Cardiac fibroblast (primary cell): ENCODE measurements at regions not wholly inside any gene's neighbourhood (a gene's known extent, or its start where the extent isn't known, plus 50 kb on each side); places are given as distances from the start of the nearest gene placed in this dataset.
A peak's percentile ranks its signal among the peaks of the same experiment; 100 is the strongest.
"Not testable (repeated sequence)": the region's sequence is repeated elsewhere in the genome, so short reads cannot be mapped to it uniquely, and the experiment has no call there.

ENCODE experiments used
- DNase-seq, 2 donors: peaks; one replicate each; pipeline versions ENCODE4 v3.0.0 to v3.0.0-alpha.2; 2010; ENCODE audit warnings: low read depth in 2 of 2
- H3K4me3 ChIP-seq, 2 donors: replicated peaks in 1 of 2; 1 replicate in 1 of 2; 2 replicates in 1 of 2; pipeline ENCODE4 v1.5.1; 2011; ENCODE audit warnings: low read depth in 2 of 2, low read length in 2 of 2, mild to moderate bottlenecking in 2 of 2, moderate library complexity in 1 of 2
- CTCF ChIP-seq: IDR thresholded peaks from one replicate; pipeline ENCODE4 v1.5.1; 2011; ENCODE audit warnings: low read depth, mild to moderate bottlenecking, low read length, inconsistent platforms

GRCh38 chr18:14382666-14383065 lies 160.7 kb downstream of the POTEC start:
- DNase-seq, H3K4me3 ChIP-seq: not testable (repeated sequence)

- H3K4me3 ChIP-seq, DNase-seq: not testable (repeated sequence)
Measured at GRCh38 chr18:14379489-14379888, 163.9 kb downstream of the POTEC start.

- H3K4me3 ChIP-seq, DNase-seq: not testable (repeated sequence)
Measured at GRCh38 chr18:14378376-14378775, 165.0 kb downstream of the POTEC start.

DNA sequence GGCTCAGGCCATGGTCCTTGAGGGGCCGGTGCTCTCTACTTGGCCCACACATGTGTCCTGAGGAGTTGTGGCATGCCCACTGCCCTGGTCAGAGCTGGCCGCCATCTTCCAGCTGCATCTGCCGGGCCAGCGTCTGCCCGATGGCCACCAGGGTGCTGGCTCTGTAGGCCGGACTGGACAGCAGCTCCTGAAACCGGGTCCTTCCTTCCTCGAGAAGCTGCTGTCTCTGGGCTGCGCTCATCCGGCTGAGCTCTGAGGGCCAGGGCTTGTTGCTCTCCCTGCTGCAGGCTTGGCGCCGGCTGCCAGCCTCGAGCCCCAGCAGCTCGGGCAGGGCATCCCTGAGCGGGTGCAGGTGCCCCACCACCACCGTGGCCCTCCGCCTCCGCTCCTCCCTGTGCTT lies 182.1 kb downstream of the POTEC start:
- DNase-seq, H3K4me3 ChIP-seq: not testable (repeated sequence)

GRCh38 chr18:14357553-14358297 lies 185.7 kb downstream of the POTEC start:
- not testable (repeated sequence) for H3K4me3 ChIP-seq, DNase-seq

DNA sequence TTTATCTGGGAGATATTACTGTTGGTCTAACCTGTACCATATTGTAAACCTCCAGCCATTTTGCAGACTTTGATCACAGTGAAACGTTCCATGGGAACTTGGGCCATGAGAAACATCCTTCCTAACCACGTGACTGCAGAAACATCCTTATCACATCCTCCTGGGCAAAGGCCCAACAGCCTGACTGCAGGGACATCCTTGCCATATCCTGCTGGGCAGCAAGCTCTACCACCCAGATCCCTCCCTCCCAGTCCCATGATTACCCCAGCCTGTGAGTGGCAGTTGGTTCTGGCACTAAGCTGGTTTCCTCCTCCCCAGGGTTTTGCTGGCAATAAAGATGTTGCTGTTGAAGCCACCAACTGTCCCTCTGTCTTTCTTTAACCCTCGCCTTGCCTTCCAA lies 201.2 kb downstream of the POTEC start:
- not testable (repeated sequence) for DNase-seq

DNA sequence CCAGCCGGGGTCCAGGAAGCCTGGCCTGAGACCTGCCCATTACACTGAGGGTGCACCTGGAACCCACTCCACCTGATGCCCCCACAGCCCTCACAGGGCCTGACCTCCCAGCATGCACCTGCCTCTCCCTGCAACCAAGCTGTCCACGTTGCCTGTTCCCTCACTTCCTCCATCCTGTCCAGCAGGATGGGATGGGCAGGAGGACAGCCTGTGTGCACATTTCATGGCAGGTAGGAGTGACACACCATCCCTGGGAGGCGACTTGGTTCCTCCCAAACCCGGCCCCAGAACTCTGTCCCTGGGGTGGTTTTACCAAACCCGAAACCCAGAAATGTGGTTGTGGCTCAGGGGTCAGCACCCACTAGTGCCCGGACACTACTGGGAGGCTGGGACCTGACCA lies 203.8 kb upstream of the ZNF519 start:
- DNase-seq, H3K4me3 ChIP-seq: not testable (repeated sequence)

More for the DNA sequence above, 201.2 kb downstream of the POTEC start:
- not testable (repeated sequence) for H3K4me3 ChIP-seq

DNA sequence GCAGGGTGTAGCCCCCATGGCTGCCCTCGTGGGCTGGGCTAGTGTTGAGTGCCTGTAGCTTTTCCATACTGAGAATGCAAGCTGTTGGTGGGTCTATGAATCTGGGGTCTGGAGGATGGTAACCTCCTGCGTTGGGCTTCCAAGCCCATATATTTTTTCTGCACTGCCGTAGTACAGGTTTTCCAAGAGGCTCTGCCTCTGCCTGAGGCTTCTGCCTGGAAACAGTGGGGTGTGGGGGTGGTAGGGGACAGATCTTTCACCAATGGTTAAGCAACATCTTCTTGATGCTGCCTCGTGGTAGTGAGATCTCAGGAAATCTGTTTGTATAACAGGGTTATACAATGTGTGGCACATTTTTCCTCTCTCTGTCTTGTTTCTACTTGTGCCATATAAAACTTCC lies 189.0 kb upstream of the ZNF519 start:
- H3K4me3 ChIP-seq, DNase-seq: not testable (repeated sequence)

DNA sequence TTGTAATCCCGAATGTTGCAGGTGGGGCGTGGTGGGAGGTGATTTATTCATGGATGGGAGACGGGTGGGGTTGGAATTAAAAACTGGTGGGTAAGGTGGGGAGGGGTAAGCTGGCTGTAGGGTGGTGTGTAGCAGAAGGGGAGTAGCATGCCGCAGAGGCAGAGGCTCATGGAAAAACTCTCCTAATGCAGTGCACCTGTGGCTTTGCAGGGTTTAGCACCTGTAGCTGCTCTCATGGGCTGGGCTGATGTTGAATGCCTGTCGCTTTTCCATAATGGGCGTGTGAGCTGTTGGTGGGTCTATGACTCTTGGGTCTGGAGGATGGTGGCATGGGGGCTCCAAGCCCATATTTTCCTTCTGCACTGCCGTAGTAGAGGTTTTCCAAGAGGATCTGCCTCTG lies 169.0 kb upstream of the ZNF519 start:
- DNase-seq, H3K4me3 ChIP-seq: not testable (repeated sequence)

- DNase-seq, H3K4me3 ChIP-seq: not testable (repeated sequence)
Measured at GRCh38 chr18:14295081-14295480, 162.8 kb upstream of the ZNF519 start.

- no peak for DNase-seq
- TF ChIP-seq CTCF = no peak
- H3K4me3 ChIP-seq = no peak overlapping the region
Measured at GRCh38 chr18:14285053-14285452, 152.8 kb upstream of the ZNF519 start.

GRCh38 chr18:14275391-14275790 lies 143.2 kb upstream of the ZNF519 start:
- not testable (repeated sequence) for DNase-seq

GRCh38 chr18:14265637-14266410 lies 133.6 kb upstream of the ZNF519 start:
- not testable (repeated sequence) for H3K4me3 ChIP-seq, DNase-seq

More at GRCh38 chr18:14275391-14275790, 143.2 kb upstream of the ZNF519 start:
- H3K4me3 ChIP-seq = not testable (repeated sequence)

- DNase-seq, H3K4me3 ChIP-seq: not testable (repeated sequence)
Measured at GRCh38 chr18:14262786-14263185, 130.6 kb upstream of the ZNF519 start.

DNA sequence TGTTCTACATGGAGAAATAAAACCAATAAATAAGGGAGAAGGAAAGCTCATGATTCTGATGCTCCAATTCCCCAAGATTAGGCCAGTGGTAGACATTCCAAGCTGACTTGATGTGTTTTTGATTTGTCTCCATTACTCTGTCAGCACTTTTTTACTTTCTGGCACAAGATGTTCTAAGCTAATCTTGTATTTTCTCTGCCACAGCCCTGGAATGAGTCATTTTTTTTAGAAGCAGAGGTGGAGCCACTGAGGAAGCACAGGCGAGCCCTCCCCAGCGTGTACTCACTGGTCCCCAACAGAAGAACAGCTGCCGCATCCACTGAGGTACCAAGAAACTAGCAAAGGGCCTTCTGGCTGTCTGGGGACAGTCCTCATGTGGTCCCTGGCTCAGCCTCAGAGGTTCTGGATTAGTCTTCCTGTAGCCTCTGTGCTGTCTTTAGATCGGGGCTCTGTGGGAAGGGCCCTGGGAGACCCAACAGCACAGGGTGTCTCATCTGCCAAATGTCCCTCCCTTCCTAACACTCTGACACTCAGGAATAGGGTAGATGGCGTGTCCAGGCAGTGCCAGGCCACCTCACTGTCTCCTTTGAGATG lies 117.9 kb upstream of the ZNF519 start:
- H3K4me3 ChIP-seq = not testable (repeated sequence)
- peak in 1 of 2 donors; percentile 3 for DNase-seq

DNA sequence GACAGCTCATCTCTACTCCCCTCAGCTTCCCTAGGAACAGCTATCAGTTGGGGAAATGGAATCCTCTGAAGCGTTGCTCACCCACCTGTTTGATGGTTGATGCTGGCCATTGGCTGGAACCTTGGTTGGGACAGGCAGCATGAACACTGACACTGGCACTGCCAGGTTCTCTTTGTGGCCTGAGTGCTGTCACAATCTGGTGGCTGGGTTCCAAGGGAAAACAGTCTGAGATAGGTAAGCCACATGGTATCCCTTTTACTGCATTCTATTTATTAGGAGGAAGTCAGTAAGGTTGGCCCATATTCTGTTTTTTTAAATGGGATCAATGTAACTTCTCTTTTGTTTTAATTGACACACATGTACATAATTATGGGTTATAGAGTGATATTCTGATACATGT lies 107.0 kb upstream of the ZNF519 start:
- DNase-seq, H3K4me3 ChIP-seq: not testable (repeated sequence)

DNA sequence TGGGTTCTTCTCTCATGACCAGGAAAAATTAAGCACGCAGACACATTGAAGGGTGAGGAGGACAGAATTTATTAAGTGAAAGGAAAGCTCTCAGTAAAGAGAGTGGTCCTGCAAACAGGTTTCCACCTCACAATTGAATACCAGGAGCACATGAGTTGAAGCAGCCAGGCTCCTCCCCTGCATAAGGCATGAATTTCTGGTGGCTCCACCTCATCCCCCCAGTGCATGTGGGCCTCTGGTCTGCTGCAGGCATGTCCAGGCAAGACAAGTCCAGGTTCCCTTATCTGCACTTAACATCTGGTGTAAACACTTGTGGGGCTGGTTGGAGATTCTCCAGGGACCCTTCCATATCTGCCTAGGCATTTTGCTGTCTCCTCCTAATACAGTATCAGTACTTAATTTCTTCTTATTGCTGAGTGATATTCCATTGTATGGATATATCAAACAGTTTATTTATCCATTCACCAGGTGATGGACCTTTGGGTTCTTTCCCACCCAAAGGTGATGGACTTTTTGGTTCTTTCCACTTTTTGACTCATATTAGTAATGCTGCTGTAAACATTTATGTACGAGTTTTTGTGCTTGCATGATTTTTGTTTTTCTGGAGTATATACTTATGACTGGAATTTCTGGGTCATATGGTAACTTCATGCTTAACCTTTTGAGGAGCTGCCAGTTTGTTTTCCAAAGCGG lies 104.3 kb upstream of the ZNF519 start:
- DNase-seq, H3K4me3 ChIP-seq: not testable (repeated sequence)
